ENCODE measurements at regions not wholly inside any gene's neighbourhood (a gene's known extent, or its start where the extent isn't known, plus 50 kb on each side); places are given as distances from the start of the nearest gene placed in this dataset.

- ATAC-seq (ENCODE audit: low read depth) (no peak), DNase-seq (ENCODE audit: low spot score) (no peak)
- no peaks in the 10 kb centered on the region for H3K4me1 ChIP-seq (ENCODE audit: insufficient read depth, poor library complexity, severe bottlenecking)
- H3K9me3 ChIP-seq (ENCODE audit: severe bottlenecking): peaks cover 2% of the 10 kb centered on the region
- H3K4me3 ChIP-seq (ENCODE audit: severe bottlenecking): no peak overlapping the region
- H3K36me3 ChIP-seq (ENCODE audit: low read depth): no peaks in the 10 kb centered on the region
- peaks cover 4% of the 10 kb centered on the region for H3K27me3 ChIP-seq (ENCODE audit: insufficient read depth, poor library complexity, severe bottlenecking)
- no peak overlapping the region for H3K27ac ChIP-seq (ENCODE audit: poor library complexity, severe bottlenecking)
- no peak for TF ChIP-seq CTCF (IDR thresholded peaks at IDR 0.05; ENCODE audit: poor library complexity, severe bottlenecking)
These were observed 61.5 kb upstream of the TTC34 start for GRCh38 chr1:2862814-2863647.

GRCh38 chr1:2863648-2863963 is 62.1 kb upstream of the TTC34 start:
- H3K36me3 ChIP-seq (ENCODE audit: low read depth): no peaks in the 10 kb centered on the region
- H3K9me3 ChIP-seq (ENCODE audit: severe bottlenecking): peaks cover 2% of the 10 kb centered on the region
- ATAC-seq (ENCODE audit: low read depth): no peak
- H3K27ac ChIP-seq (ENCODE audit: poor library complexity, severe bottlenecking): no peak overlapping the region
- no peaks in the 10 kb centered on the region for H3K4me1 ChIP-seq (ENCODE audit: insufficient read depth, poor library complexity, severe bottlenecking)
- no peak for DNase-seq (ENCODE audit: low spot score)
- no peak overlapping the region for H3K4me3 ChIP-seq (ENCODE audit: severe bottlenecking)
- peaks cover 4% of the 10 kb centered on the region for H3K27me3 ChIP-seq (ENCODE audit: insufficient read depth, poor library complexity, severe bottlenecking)
- TF ChIP-seq CTCF (IDR thresholded peaks at IDR 0.05; ENCODE audit: poor library complexity, severe bottlenecking): no peak

GRCh38 chr1:2864203-2864905 is 62.9 kb upstream of the TTC34 start:
- peaks cover 2% of the 10 kb centered on the region for H3K9me3 ChIP-seq (ENCODE audit: severe bottlenecking)
- H3K4me1 ChIP-seq (ENCODE audit: insufficient read depth, poor library complexity, severe bottlenecking): no peaks in the 10 kb centered on the region
- H3K4me3 ChIP-seq (ENCODE audit: severe bottlenecking): no peak overlapping the region
- no peaks in the 10 kb centered on the region for H3K36me3 ChIP-seq (ENCODE audit: low read depth)
- H3K27me3 ChIP-seq (ENCODE audit: insufficient read depth, poor library complexity, severe bottlenecking): peaks cover 4% of the 10 kb centered on the region
- DNase-seq (ENCODE audit: low spot score): no peak
- ATAC-seq (ENCODE audit: low read depth): no peak
- TF ChIP-seq CTCF (IDR thresholded peaks at IDR 0.05; ENCODE audit: poor library complexity, severe bottlenecking): no peak
- no peak overlapping the region for H3K27ac ChIP-seq (ENCODE audit: poor library complexity, severe bottlenecking)

- Histone ChIP-seq H3K36me3 (ENCODE audit: low read depth) (no peaks in the 10 kb centered on the region), H3K4me1 (ENCODE audit: insufficient read depth, poor library complexity, severe bottlenecking) (no peaks in the 10 kb centered on the region), H3K9me3 (ENCODE audit: severe bottlenecking) (no peaks in the 10 kb centered on the region), H3K27me3 (ENCODE audit: insufficient read depth, poor library complexity, severe bottlenecking) (peaks cover 4% of the 10 kb centered on the region), H3K4me3 (ENCODE audit: severe bottlenecking) (no peak overlapping the region), H3K27ac (ENCODE audit: poor library complexity, severe bottlenecking) (no peak overlapping the region)
- TF ChIP-seq CTCF (IDR thresholded peaks at IDR 0.05; ENCODE audit: poor library complexity, severe bottlenecking): no peak
- DNase-seq (ENCODE audit: low spot score) (no peak), ATAC-seq (ENCODE audit: low read depth) (no peak)
These were observed 63.5 kb upstream of the TTC34 start for GRCh38 chr1:2865000-2865399.
